MG63 (cell line): ENCODE measurements at regions not wholly inside any gene's neighbourhood (a gene's known extent, or its start where the extent isn't known, plus 50 kb on each side); places are given as distances from the start of the nearest gene placed in this dataset.

Source experiments
- DNase-seq: peaks from one replicate; pipeline ENCODE4 v3.0.0-alpha.2; 2020
- H3K27me3 ChIP-seq: fragments of 250-450 bp; sonication (Bioruptor Pico); 2 replicates; pipeline ENCODE4 v1.5.1; 2020; ENCODE audit warnings: mild to moderate bottlenecking, moderate library complexity
- H3K36me3 ChIP-seq: fragments of 250-450 bp; sonication (Bioruptor Pico); 2 replicates; pipeline ENCODE4 v1.5.1; 2020; ENCODE audit warnings: mild to moderate bottlenecking, moderate library complexity
- H3K4me3 ChIP-seq: fragments of 250-450 bp; sonication (Bioruptor Pico); 2 replicates; pipeline ENCODE4 v1.5.1; 2020; ENCODE audit warnings: mild to moderate bottlenecking, moderate library complexity
- H3K9me3 ChIP-seq: fragments of 250-450 bp; sonication (Bioruptor Pico); 2 replicates; pipeline ENCODE4 v1.5.1; 2020; ENCODE audit warnings: mild to moderate bottlenecking, moderate library complexity

- Histone ChIP-seq H3K9me3 (no peaks in the 10 kb centered on the region), H3K27me3 (no peaks in the 10 kb centered on the region), H3K4me3 (no peak overlapping the region), H3K36me3 (no peaks in the 10 kb centered on the region)
- no peak for DNase-seq
Observed at GRCh38 chr2:64938607-64939285, 50.5 kb upstream of the SLC1A4 start.

- Histone ChIP-seq H3K4me3 (no peak overlapping the region), H3K36me3 (no peaks in the 10 kb centered on the region), H3K9me3 (no peaks in the 10 kb centered on the region), H3K27me3 (no peaks in the 10 kb centered on the region)
- DNase-seq, result no peak
Observed at GRCh38 chr2:64939332-64939917, 49.8 kb upstream of the SLC1A4 start.
